Hematopoietic multipotent progenitor cell treated with erythropoietin and hydrocortisone succinate and interleukin-3 and kit ligand, for 15 days (in vitro differentiated cells): ENCODE measurements at regions not wholly inside any gene's neighbourhood (a gene's known extent, or its start where the extent isn't known, plus 50 kb on each side); places are given as distances from the start of the nearest gene placed in this dataset.
"Not testable (repeated sequence)": the region's sequence is repeated elsewhere in the genome, so short reads cannot be mapped to it uniquely, and the experiment has no call there.

Experiments
- DNase-seq: peaks from one replicate; pipeline ENCODE4 v3.0.0-alpha.2; 2015; ENCODE audit warnings: low spot score

- not testable (repeated sequence) for DNase-seq
These were observed 1327.4 kb upstream of the CDH18 start for GRCh38 chr5:21315376-21315775.

- DNase-seq = not testable (repeated sequence)
These were observed 1313.2 kb upstream of the CDH18 start for GRCh38 chr5:21301205-21301604.

- not testable (repeated sequence) for DNase-seq
These were observed 1286.4 kb upstream of the CDH18 start for GRCh38 chr5:21274361-21274760.

GRCh38 chr5:21263361-21263760 is 1275.4 kb upstream of the CDH18 start:
- DNase-seq = no peak

GRCh38 chr5:21254161-21254560 is 1266.2 kb upstream of the CDH18 start:
- DNase-seq = no peak

GRCh38 chr5:21244982-21245381 is 1257.0 kb upstream of the CDH18 start:
- DNase-seq = no peak

- DNase-seq = no peak
These were observed 1250.8 kb upstream of the CDH18 start for GRCh38 chr5:21238786-21239185.

- no peak for DNase-seq
These were observed 1249.5 kb upstream of the CDH18 start for GRCh38 chr5:21237461-21237860.

- no peak for DNase-seq
These were observed 1249.0 kb upstream of the CDH18 start for GRCh38 chr5:21236971-21237427.

- no peak for DNase-seq
These were observed 1248.1 kb upstream of the CDH18 start for GRCh38 chr5:21236104-21236503.

- DNase-seq = no peak
These were observed 1237.4 kb upstream of the CDH18 start for GRCh38 chr5:21225223-21226064.

GRCh38 chr5:21221616-21222015 is 1233.6 kb upstream of the CDH18 start:
- no peak for DNase-seq

GRCh38 chr5:21219966-21220365 is 1232.0 kb upstream of the CDH18 start:
- no peak for DNase-seq

- no peak for DNase-seq
These were observed 1231.3 kb upstream of the CDH18 start for GRCh38 chr5:21219251-21219650.

GRCh38 chr5:21212026-21212425 is 1224.0 kb upstream of the CDH18 start:
- DNase-seq = no peak

GRCh38 chr5:21209409-21209808 is 1221.4 kb upstream of the CDH18 start:
- no peak for DNase-seq

GRCh38 chr5:21199087-21199486 is 1211.1 kb upstream of the CDH18 start:
- no peak for DNase-seq

GRCh38 chr5:21195145-21195544 is 1207.1 kb upstream of the CDH18 start:
- DNase-seq = no peak

GRCh38 chr5:21185536-21185935 is 1197.5 kb upstream of the CDH18 start:
- DNase-seq = no peak

- no peak for DNase-seq
These were observed 1196.6 kb upstream of the CDH18 start for GRCh38 chr5:21184581-21184980.

GRCh38 chr5:21181609-21182125 is 1193.7 kb upstream of the CDH18 start:
- DNase-seq = no peak

GRCh38 chr5:21173526-21173925 is 1185.5 kb upstream of the CDH18 start:
- DNase-seq = no peak

GRCh38 chr5:21173036-21173435 is 1185.0 kb upstream of the CDH18 start:
- no peak for DNase-seq

GRCh38 chr5:21171038-21171437 is 1183.0 kb upstream of the CDH18 start:
- no peak for DNase-seq
